Chondrocyte (in vitro differentiated cells): ENCODE measurements at regions not wholly inside any gene's neighbourhood (a gene's known extent, or its start where the extent isn't known, plus 50 kb on each side); places are given as distances from the start of the nearest gene placed in this dataset.
"Not testable (repeated sequence)": the region's sequence is repeated elsewhere in the genome, so short reads cannot be mapped to it uniquely, and the experiment has no call there.

Source experiments
- DNase-seq: peaks from one replicate; pipeline ENCODE4 v3.0.0; 2021; ENCODE audit warnings: mixed read lengths, low spot score
- H3K27ac Mint-ChIP-seq: one replicate; pipeline ENCODE4 v1.8.0; 2021; ENCODE audit warnings: mild to moderate bottlenecking, moderate library complexity, mixed read lengths; ENCODE audit not compliant: unreplicated experiment
- H3K27me3 Mint-ChIP-seq: 2 replicates; pipeline ENCODE4 v1.8.0; 2021; ENCODE audit warnings: low read depth, mixed read lengths
- H3K36me3 Mint-ChIP-seq: 2 replicates; pipeline ENCODE4 v1.8.0; 2021; ENCODE audit warnings: low read depth, mixed read lengths
- H3K4me1 Mint-ChIP-seq: 2 replicates; pipeline ENCODE4 v1.8.0; 2021; ENCODE audit warnings: low read depth, mild to moderate bottlenecking, mixed read lengths
- H3K4me3 Mint-ChIP-seq: one replicate; pipeline ENCODE4 v1.8.0; 2021; ENCODE audit warnings: mild to moderate bottlenecking, moderate library complexity, mixed read lengths; ENCODE audit not compliant: unreplicated experiment
- H3K9me3 Mint-ChIP-seq: 2 replicates; pipeline ENCODE4 v1.8.0; 2021; ENCODE audit warnings: low read depth, mixed read lengths
- TF ChIP-seq, protein P1 (sequence below): fragments of 200-600 bp; sonication (generic); IDR thresholded peaks from 2 replicates; pipeline ENCODE4 v1.5.0; 2021; ENCODE audit warnings: antibody characterized with exemption, mild to moderate bottlenecking, moderate library complexity

DNA sequence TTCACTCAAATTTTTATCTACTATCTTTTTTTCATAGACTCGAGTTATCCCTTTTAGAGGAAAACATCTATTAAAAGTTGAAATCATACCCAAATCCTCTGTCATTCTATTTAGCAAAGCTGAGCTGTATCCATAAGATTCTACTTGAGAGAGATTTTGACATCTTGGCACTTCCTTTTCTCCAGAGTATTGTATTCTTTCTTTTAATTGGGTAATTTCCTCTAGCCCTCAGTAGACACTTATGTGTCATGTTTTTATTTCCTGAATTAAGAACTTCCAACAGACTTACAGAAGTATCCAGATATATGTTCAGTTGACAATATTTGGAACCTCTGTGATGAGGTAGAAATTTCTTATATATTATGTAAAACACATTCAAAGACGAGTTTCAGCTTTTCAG, 201.6 kb upstream of the NR3C2 start:
- H3K27me3 Mint-ChIP-seq = no peaks in the 10 kb centered on the region
- TF ChIP-seq, protein P1, sequence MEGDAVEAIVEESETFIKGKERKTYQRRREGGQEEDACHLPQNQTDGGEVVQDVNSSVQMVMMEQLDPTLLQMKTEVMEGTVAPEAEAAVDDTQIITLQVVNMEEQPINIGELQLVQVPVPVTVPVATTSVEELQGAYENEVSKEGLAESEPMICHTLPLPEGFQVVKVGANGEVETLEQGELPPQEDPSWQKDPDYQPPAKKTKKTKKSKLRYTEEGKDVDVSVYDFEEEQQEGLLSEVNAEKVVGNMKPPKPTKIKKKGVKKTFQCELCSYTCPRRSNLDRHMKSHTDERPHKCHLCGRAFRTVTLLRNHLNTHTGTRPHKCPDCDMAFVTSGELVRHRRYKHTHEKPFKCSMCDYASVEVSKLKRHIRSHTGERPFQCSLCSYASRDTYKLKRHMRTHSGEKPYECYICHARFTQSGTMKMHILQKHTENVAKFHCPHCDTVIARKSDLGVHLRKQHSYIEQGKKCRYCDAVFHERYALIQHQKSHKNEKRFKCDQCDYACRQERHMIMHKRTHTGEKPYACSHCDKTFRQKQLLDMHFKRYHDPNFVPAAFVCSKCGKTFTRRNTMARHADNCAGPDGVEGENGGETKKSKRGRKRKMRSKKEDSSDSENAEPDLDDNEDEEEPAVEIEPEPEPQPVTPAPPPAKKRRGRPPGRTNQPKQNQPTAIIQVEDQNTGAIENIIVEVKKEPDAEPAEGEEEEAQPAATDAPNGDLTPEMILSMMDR = no peak
- DNase-seq = no peak
- no peak overlapping the region for H3K27ac Mint-ChIP-seq
- H3K4me3 Mint-ChIP-seq = no peak overlapping the region
- H3K4me1 Mint-ChIP-seq = no peaks in the 10 kb centered on the region
- H3K9me3 Mint-ChIP-seq = peaks cover 7% of the 10 kb centered on the region
- H3K36me3 Mint-ChIP-seq = no peaks in the 10 kb centered on the region

DNA sequence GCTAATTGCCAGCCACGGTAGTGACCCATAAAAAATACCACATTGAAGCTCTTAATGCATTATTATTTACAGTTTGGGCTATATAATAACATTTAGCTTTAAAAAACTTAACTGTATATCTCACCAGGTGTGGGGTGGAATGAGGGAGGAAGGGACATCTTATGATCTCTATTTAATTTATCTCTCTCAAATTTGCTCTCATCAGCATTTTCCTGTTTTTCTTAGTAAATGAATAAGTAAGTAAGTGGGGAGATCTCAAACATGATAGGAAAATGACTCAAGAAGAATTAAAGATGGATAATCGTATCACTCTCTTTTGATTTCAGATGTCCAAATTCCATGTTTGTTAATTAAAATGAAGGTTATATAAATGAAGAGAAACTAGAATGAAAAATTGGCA, 200.7 kb upstream of the NR3C2 start:
- TF ChIP-seq, protein P1 = no peak
- no peak overlapping the region for H3K4me3 Mint-ChIP-seq
- no peaks in the 10 kb centered on the region for H3K27me3 Mint-ChIP-seq
- H3K27ac Mint-ChIP-seq = no peak overlapping the region
- DNase-seq = no peak
- H3K9me3 Mint-ChIP-seq = peaks cover 15% of the 10 kb centered on the region
- peaks cover 2% of the 10 kb centered on the region for H3K36me3 Mint-ChIP-seq
- H3K4me1 Mint-ChIP-seq = no peaks in the 10 kb centered on the region

DNA sequence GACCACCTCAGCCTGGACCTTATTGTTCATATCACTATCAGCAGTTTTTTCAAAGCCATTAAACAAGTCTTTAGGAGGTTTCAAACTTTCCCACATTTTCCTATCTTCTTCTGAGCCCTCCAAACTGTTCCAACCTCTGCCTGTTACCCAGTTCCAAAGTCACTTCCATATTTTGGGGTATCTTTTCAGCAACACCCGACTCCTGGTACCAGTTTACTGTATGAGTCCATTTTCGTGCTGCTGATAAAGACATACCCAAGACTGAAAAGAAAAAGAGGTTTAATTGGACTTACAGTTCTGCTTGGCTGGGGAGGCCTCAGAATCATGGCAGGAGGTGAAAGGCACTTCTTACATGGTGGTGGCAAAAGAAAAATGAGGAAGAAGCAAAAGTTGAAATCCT, 195.9 kb upstream of the NR3C2 start:
- peaks cover 29% of the 10 kb centered on the region for H3K9me3 Mint-ChIP-seq
- H3K4me3 Mint-ChIP-seq, H3K27me3 Mint-ChIP-seq, H3K36me3 Mint-ChIP-seq, H3K27ac Mint-ChIP-seq, DNase-seq, H3K4me1 Mint-ChIP-seq: not testable (repeated sequence)

DNA sequence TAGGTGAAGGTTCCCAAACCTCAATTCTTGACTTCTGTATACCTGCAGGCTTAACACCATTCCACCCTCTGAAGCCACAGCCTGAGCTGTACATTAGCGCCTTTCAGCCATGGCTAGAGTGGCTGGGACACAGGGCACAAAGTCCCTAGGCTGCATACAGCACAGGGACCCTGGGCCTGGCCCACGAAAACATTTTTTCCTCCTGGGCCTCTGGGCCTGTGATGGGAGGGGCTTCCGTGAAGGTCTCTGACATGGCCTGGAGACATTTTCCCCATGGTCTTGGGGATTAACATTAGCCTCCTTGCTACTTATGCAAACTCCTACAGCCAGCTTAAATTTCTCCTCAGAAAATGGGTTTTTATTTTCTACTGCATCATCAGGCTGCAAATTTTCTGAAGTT, 195.2 kb upstream of the NR3C2 start:
- not testable (repeated sequence) for H3K27me3 Mint-ChIP-seq, H3K4me1 Mint-ChIP-seq, H3K4me3 Mint-ChIP-seq, DNase-seq, H3K27ac Mint-ChIP-seq, H3K36me3 Mint-ChIP-seq
- peaks cover 29% of the 10 kb centered on the region for H3K9me3 Mint-ChIP-seq

DNA sequence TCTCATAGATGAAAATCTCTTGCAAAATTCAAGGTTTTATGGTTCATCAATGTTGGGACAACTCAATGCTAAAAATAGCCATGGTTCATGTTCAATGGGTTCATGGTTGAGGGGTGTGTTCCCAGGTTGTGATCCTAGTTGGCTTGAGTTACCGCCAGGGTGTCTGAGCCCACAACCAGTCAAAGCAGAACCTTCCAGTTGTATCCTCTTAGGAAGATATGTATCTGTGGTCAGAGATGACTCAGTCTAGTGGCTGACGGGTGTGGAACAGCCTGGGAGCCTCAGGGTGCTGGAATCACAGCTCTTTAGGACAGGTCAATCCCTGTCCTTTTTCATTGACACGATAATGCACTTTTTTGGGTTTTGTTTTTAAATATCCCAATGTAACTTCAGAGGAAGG, 192.3 kb upstream of the NR3C2 start:
- Mint-ChIP-seq H3K4me1 (no peaks in the 10 kb centered on the region), H3K27ac (no peak overlapping the region), H3K4me3 (no peak overlapping the region), H3K27me3 (no peaks in the 10 kb centered on the region), H3K36me3 (peaks cover 2% of the 10 kb centered on the region), H3K9me3 (peaks cover 25% of the 10 kb centered on the region)
- DNase-seq = no peak
- TF ChIP-seq, protein P1 = no peak

DNA sequence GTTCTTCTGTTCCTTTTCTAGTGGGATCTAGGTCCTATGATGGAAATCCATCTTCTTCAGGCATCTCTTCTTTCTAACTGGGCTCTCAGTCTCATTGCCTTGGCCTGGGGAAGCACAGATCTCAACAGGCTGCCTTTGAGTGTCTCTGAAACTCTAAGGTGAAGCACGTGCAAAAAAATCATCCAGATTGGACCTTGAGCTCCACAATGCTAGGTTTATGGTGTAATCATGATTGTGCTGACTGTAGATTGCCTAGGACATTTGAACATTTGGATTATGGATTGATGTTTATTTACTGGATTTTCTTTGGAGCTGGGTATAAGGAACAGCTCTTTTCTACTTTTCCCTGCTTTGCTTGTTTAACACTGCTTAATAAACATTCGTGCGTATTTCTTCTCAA, 191.5 kb upstream of the NR3C2 start:
- no peaks in the 10 kb centered on the region for H3K4me1 Mint-ChIP-seq
- H3K36me3 Mint-ChIP-seq = peaks cover 2% of the 10 kb centered on the region
- H3K27me3 Mint-ChIP-seq = no peaks in the 10 kb centered on the region
- H3K9me3 Mint-ChIP-seq = peaks cover 21% of the 10 kb centered on the region
- no peak for DNase-seq
- TF ChIP-seq, protein P1 = no peak
- no peak overlapping the region for H3K27ac Mint-ChIP-seq
- no peak overlapping the region for H3K4me3 Mint-ChIP-seq
